PFSK-1 (cell line): ENCODE measurements at regions not wholly inside any gene's neighbourhood (a gene's known extent, or its start where the extent isn't known, plus 50 kb on each side); places are given as distances from the start of the nearest gene placed in this dataset.

Source experiments
- FOXP2 ChIP-seq: optimal IDR thresholded peaks from 2 replicates; pipeline ENCODE3; 2011; ENCODE audit warnings: borderline replicate concordance, control low read depth, inconsistent platforms; ENCODE audit not compliant: insufficient read depth; ENCODE audit errors: extremely low read length, extremely low read depth
- POLR2AphosphoS5 ChIP-seq: IDR thresholded peaks from 2 replicates; pipeline ENCODE4 v1.6.1; 2012; ENCODE audit warnings: low read depth, mild to moderate bottlenecking, control low read depth, low read length, moderate library complexity
- REST ChIP-seq, 2 experiments: IDR thresholded peaks; 2 replicates each; pipeline versions ENCODE4 v1.6.1 to v1.8.0; 2011 to 2012; ENCODE audit warnings: low read depth in 2 of 2, low read length in 2 of 2, control low read depth in 1 of 2, inconsistent platforms in 1 of 2, mild to moderate bottlenecking in 1 of 2, moderate library complexity in 1 of 2; ENCODE audit not compliant: insufficient read depth in 1 of 2
- SIN3A ChIP-seq: IDR thresholded peaks from 2 replicates; pipeline ENCODE4 v1.6.1; 2012; ENCODE audit warnings: mild to moderate bottlenecking, low read length, moderate library complexity, borderline replicate concordance; ENCODE audit not compliant: insufficient read depth
- TAF1 ChIP-seq: IDR thresholded peaks from 2 replicates; pipeline ENCODE4 v1.6.1; 2012; ENCODE audit warnings: low read length, control low read depth, borderline replicate concordance; ENCODE audit not compliant: insufficient read depth

GRCh38 chr3:16102905-16103364 lies 71.5 kb upstream of the GALNT15 start:
- TF ChIP-seq POLR2AphosphoS5 (no peak), SIN3A (no peak), TAF1 (no peak), REST (IDR thresholded peaks at IDR 0.05; ENCODE audit: insufficient read depth in 1 of 2, low read depth in 2 of 2, low read length in 2 of 2) (no peak), FOXP2 (no peak)
